Upper lobe of left lung (tissue), 6 donors: ENCODE measurements at regions not wholly inside any gene's neighbourhood (a gene's known extent, or its start where the extent isn't known, plus 50 kb on each side); places are given as distances from the start of the nearest gene placed in this dataset.
"Not testable (repeated sequence)": the region's sequence is repeated elsewhere in the genome, so short reads cannot be mapped to it uniquely, and the experiment has no call there.

ENCODE experiments used
- ATAC-seq, 2 donors: fragments of 200-7000 bp; cut with Tn5 transposase; one replicate each; pipeline ENCODE4 v1.9.1; 2022; ENCODE audit warnings: mild to moderate bottlenecking in 2 of 2, moderate library complexity in 2 of 2; ENCODE audit not compliant: low FRiP score in 2 of 2
- DNase-seq, 2 donors: peaks; one replicate each; pipeline ENCODE4 v3.0.0-alpha.2; 2019 to 2020
- H3K27ac ChIP-seq, 4 donors: fragments of 200-600 bp; sonication (generic); one replicate each; pipeline ENCODE4 v1.5.1; 2016 to 2019
- H3K27me3 ChIP-seq, 4 donors: fragments of 200-600 bp; sonication (generic); one replicate each; pipeline ENCODE4 v1.5.1; 2017 to 2019
- H3K36me3 ChIP-seq, 4 donors: fragments of 200-600 bp; sonication (generic); one replicate each; pipeline ENCODE4 v1.5.1; 2016 to 2019
- H3K4me1 ChIP-seq, 4 donors: fragments of 200-600 bp; sonication (generic); one replicate each; pipeline ENCODE4 v1.5.1; 2018 to 2019
- H3K4me3 ChIP-seq, 4 donors: fragments of 200-600 bp; sonication (generic); one replicate each; pipeline ENCODE4 v1.5.1; 2017 to 2019; ENCODE audit warnings: mild to moderate bottlenecking in 2 of 4, moderate library complexity in 1 of 4
- H3K9me3 ChIP-seq, 4 donors: fragments of 200-600 bp; sonication (generic); one replicate each; pipeline ENCODE4 v1.5.1; 2018 to 2019
- EP300 ChIP-seq, 4 donors: sonication (generic); formaldehyde crosslinking; IDR thresholded peaks; one replicate each; pipeline ENCODE4 v1.5.1; 2017; ENCODE audit warnings: antibody characterized with exemption in 4 of 4, control low read depth in 2 of 4
- POLR2A ChIP-seq, 4 donors: fragments of 450-650 bp; IDR thresholded peaks; one replicate each; pipeline ENCODE4 v1.5.1; 2016 to 2017; ENCODE audit warnings: antibody characterized with exemption in 4 of 4, mild to moderate bottlenecking in 2 of 4
- POLR2AphosphoS5 ChIP-seq, 2 donors: sonication (generic); formaldehyde crosslinking; IDR thresholded peaks; one replicate each; pipeline ENCODE4 v1.5.1; 2017; ENCODE audit warnings: antibody characterized with exemption in 2 of 2
- WGBS, 2 donors: methylation state at CpG; one replicate each; pipeline ENCODE4 v1.1.5; 2017 to 2018; 5-methylcytosine and 5-hydroxymethylcytosine counted together
- TF ChIP-seq, protein P1 (sequence below), 6 experiments: fragments of 450-650 bp in 4 of 6; fragments of 200-600 bp in 2 of 6; sonication (generic) in 2 of 6; IDR thresholded peaks; one replicate each; pipeline ENCODE4 v1.5.1; 2016 to 2019; ENCODE audit warnings: antibody characterized with exemption in 6 of 6
- donor health status: DM: no; HTN: no; CAD: no; lungs with moderate emphysema.
- donor health status: DM: no; HTN: yes; CAD: no; lungs with severe emphysema.

DNA sequence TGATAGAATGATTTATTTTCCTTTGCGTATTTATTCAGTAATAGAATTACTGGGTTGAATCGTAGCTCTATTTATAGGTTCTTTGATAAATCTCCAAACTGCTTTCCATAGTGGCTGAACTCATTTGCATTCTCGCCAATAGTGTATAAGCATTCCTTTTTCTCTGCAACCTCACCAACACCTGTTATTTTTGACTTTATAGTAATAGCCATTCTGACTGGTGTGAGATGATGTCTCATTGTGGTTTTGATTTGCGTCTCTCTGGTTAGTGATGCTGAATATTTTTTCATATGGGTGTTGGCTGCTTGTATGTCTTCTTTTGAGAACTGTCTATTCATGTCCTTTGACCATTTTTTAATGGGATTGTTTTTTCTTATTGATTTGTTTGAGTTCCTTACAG lies 160.7 kb downstream of the MID1IP1 start:
- ATAC-seq (no peak), DNase-seq (no peak)
- peaks cover 0 to 11% (median 0%) of the 10 kb centered on the region in 4 donors for H3K9me3 ChIP-seq
- no peaks in the 10 kb centered on the region for H3K36me3 ChIP-seq
- no peak overlapping the region for H3K4me3 ChIP-seq
- WGBS, 2 donors, result 82 to 89% methylated on average over 4 of the region's 4 CpGs
- no peaks in the 10 kb centered on the region for H3K27me3 ChIP-seq
- TF ChIP-seq, protein P1, sequence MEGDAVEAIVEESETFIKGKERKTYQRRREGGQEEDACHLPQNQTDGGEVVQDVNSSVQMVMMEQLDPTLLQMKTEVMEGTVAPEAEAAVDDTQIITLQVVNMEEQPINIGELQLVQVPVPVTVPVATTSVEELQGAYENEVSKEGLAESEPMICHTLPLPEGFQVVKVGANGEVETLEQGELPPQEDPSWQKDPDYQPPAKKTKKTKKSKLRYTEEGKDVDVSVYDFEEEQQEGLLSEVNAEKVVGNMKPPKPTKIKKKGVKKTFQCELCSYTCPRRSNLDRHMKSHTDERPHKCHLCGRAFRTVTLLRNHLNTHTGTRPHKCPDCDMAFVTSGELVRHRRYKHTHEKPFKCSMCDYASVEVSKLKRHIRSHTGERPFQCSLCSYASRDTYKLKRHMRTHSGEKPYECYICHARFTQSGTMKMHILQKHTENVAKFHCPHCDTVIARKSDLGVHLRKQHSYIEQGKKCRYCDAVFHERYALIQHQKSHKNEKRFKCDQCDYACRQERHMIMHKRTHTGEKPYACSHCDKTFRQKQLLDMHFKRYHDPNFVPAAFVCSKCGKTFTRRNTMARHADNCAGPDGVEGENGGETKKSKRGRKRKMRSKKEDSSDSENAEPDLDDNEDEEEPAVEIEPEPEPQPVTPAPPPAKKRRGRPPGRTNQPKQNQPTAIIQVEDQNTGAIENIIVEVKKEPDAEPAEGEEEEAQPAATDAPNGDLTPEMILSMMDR (IDR thresholded peaks at IDR 0.05), result no peak
- no peak for TF ChIP-seq POLR2AphosphoS5 (IDR thresholded peaks at IDR 0.05)
- no peak for TF ChIP-seq EP300 (IDR thresholded peaks at IDR 0.05)
- TF ChIP-seq POLR2A (IDR thresholded peaks at IDR 0.05), result no peak
- no peaks in the 10 kb centered on the region for H3K4me1 ChIP-seq
- H3K27ac ChIP-seq, result no peak overlapping the region

DNA sequence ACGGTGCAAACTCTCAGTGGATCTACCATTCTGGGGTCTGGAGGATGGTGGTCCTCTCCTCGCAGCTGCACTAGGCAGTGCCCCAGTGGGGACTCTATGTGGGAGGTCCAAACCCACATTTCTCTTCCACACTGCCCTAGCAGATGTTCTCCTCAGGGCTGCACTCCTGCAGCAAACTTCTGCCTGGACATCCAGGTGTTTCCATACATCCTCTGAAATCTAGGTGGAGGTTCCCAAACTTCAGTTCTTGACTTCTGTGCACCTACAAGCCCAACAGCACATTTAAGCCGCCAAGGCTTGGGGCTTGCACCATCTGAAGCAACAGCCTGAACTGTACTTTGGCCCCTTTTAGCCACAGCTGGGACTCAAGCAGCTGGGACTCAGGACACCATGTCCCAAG lies 162.0 kb downstream of the MID1IP1 start:
- not testable (repeated sequence) for H3K4me3 ChIP-seq, H3K36me3 ChIP-seq, H3K27ac ChIP-seq, ATAC-seq, H3K27me3 ChIP-seq, H3K4me1 ChIP-seq, DNase-seq
- 80 to 93% methylated on average over 1 to 3 of the region's 3 CpGs for WGBS, 2 donors
- H3K9me3 ChIP-seq, result peaks cover 0 to 11% (median 0%) of the 10 kb centered on the region in 4 donors

DNA sequence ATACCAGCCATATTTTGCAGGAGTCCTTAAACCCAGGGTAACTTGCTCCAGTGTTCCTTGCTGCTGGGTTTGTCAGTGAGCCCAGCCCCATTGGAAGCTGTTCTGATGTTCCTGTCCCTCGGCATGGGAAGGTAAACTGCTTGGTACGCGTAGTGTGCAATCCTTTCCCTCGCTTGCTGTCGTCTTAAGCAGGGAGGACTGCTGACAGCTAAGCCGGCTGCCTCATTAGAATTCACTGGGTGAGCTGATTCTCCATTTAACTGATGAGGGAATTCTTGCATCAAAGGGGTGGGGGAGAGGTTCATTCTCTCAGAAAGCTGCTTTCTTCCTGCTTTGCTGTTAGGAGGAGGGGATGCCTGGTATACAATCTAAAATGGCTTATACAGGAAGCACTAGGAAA lies 164.6 kb downstream of the MID1IP1 start:
- DNase-seq, result no peak
- Histone ChIP-seq H3K9me3 (peaks cover 0 to 11% (median 0%) of the 10 kb centered on the region in 4 donors), H3K27ac (no peak overlapping the region), H3K36me3 (no peaks in the 10 kb centered on the region), H3K4me3 (no peak overlapping the region), H3K27me3 (no peaks in the 10 kb centered on the region), H3K4me1 (no peaks in the 10 kb centered on the region)
- 71 to 100% methylated on average over 1 to 6 of the region's 6 CpGs for WGBS, 2 donors
- no peak for TF ChIP-seq POLR2A (IDR thresholded peaks at IDR 0.05)
- TF ChIP-seq, protein P1 (IDR thresholded peaks at IDR 0.05), result no peak
- ATAC-seq, result no peak

DNA sequence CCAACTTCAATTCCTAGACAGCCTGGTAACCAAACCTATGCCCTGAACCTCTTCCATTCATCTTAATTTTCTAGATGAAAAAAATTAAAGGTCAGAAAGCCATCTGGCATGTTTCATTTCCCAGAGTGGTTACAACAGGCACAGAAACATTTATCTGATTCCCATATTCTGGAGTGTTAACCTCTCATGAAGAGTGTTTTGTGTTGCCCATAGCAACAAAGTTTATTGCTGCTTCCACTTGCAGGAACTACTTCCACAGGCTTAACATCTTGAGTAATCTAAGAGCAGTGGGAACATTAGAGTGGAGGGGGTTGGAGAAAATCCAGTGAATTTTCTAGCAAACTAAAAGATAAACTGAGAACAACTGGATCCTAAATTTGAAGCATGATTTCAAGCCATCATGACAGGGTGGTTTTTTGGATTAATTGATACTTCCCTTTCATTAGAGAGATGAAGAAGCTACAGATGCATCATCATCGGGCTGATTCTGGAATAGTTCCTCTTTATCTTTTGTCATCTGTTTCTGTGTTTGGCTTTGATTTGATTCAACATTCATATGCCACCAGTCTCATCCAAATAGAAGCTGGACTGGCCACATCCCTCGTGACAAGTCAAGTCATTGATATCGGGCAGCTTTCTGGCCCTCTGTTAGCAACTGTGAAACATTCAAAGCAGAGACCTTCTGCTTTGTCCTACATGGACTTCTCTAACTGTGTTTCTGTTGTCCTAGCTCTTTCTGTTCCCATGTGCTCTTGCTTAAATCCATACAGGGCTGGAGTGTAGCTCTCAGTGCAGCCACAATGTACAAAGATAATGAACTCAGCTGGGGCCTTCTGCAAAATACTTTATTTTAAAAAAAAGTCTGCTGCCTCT lies 167.3 kb downstream of the MID1IP1 start:
- DNase-seq (no peak), ATAC-seq (peak in 1 of 2 donors; percentile 60)
- TF ChIP-seq POLR2A (IDR thresholded peaks at IDR 0.05) (no peak), EP300 (IDR thresholded peaks at IDR 0.05) (peak in 1 of 4 donors; percentile 60), POLR2AphosphoS5 (IDR thresholded peaks at IDR 0.05) (no peak)
- TF ChIP-seq, protein P1 (IDR thresholded peaks at IDR 0.05), result no peak

DNA sequence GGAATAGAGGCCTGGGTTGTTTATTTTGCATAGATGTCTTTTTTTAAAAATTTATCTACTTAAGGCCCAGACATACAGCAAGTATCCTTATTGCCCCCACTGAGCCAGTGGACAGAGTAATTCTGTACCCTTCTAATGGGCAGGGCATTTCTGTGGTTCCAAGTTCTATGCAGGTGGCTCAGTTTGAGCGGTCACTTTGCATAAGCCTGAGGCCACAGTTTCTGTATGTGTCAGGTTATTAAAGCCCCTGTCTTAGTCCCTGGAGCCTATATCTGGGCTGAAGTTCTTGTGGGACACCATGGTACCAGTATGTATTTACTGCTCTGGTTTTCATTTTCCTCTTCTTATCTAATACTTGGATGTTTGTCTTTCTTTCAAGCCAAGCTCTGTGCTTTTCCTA lies 168.8 kb downstream of the MID1IP1 start:
- no peaks in the 10 kb centered on the region for H3K36me3 ChIP-seq
- DNase-seq, result no peak
- no peaks in the 10 kb centered on the region for H3K9me3 ChIP-seq
- H3K4me1 ChIP-seq, result no peaks in the 10 kb centered on the region
- H3K4me3 ChIP-seq, result no peak overlapping the region
- ATAC-seq, result no peak
- TF ChIP-seq EP300 (IDR thresholded peaks at IDR 0.05) (no peak), POLR2AphosphoS5 (IDR thresholded peaks at IDR 0.05) (no peak), POLR2A (IDR thresholded peaks at IDR 0.05) (no peak)
- TF ChIP-seq, protein P1 (IDR thresholded peaks at IDR 0.05), result no peak
- 88 to 100% methylated on average over 1 of the region's 1 CpG for WGBS, 2 donors
- H3K27ac ChIP-seq, result no peak overlapping the region
- H3K27me3 ChIP-seq, result no peaks in the 10 kb centered on the region

More for the DNA sequence above, 167.3 kb downstream of the MID1IP1 start:
- WGBS, 2 donors, result 63 to 70% methylated on average over 3 of the region's 3 CpGs
- H3K9me3 ChIP-seq, result peaks cover 0 to under 1% (median 0%) of the 10 kb centered on the region in 4 donors
- no peaks in the 10 kb centered on the region for H3K4me1 ChIP-seq
- no peaks in the 10 kb centered on the region for H3K27me3 ChIP-seq
- H3K4me3 ChIP-seq, result no peak overlapping the region
- peak overlapping the region in 1 of 4 donors; percentile 23 for H3K27ac ChIP-seq
- H3K36me3 ChIP-seq, result no peaks in the 10 kb centered on the region
